ENCODE measurements at regions not wholly inside any gene's neighbourhood (a gene's known extent, or its start where the extent isn't known, plus 50 kb on each side); places are given as distances from the start of the nearest gene placed in this dataset.

- Histone ChIP-seq H3K36me3 (ENCODE audit: insufficient read depth, low read length) (no peaks in the 10 kb centered on the region), H3K4me3 (ENCODE audit: low read length, poor library complexity, severe bottlenecking) (no peak overlapping the region), H2AFZ (ENCODE audit: low read length) (no peak overlapping the region), H3K79me2 (ENCODE audit: insufficient read depth, low read length) (no peaks in the 10 kb centered on the region), H3F3A (ENCODE audit: low read depth) (no peaks in the 10 kb centered on the region), H3K4me1 (ENCODE audit: insufficient read depth, low read length, poor library complexity, severe bottlenecking) (peaks cover 56% of the 10 kb centered on the region), H4K20me1 (ENCODE audit: insufficient read depth, low read length, poor library complexity, severe bottlenecking) (no peaks in the 10 kb centered on the region), H3K9me3 (ENCODE audit: insufficient read depth, low read depth, low read length) (0 out of 2 replicates have a peak, but pooled peaks cover 5% of the 10 kb centered on the region), H3K9ac (ENCODE audit: low read depth, low read length, poor library complexity, severe bottlenecking) (no peak overlapping the region), H3K4me2 (ENCODE audit: low read depth, low read length, poor library complexity, severe bottlenecking) (no peak overlapping the region), H3K27me3 (ENCODE audit: insufficient read depth, low read length, poor library complexity, severe bottlenecking) (no peaks in the 10 kb centered on the region), H3K9me2 (replicated peaks; ENCODE audit: low read depth, low read length) (no peaks in the 10 kb centered on the region)
- TF ChIP-seq CTCF (conservative IDR thresholded peaks at IDR 0.05; ENCODE audit: low read length), result no peak
- TF ChIP-seq EZH2phosphoT487 (IDR thresholded peaks at IDR 0.05; ENCODE audit: borderline replicate concordance), result no peak
Observed at GRCh38 chr5:142474431-142475094, 149.7 kb upstream of the SPRY4 start.

- Histone ChIP-seq H3K4me2 (ENCODE audit: low read depth, low read length, poor library complexity, severe bottlenecking) (peak overlapping the region; percentile 56), H4K20me1 (ENCODE audit: insufficient read depth, low read length, poor library complexity, severe bottlenecking) (no peaks in the 10 kb centered on the region), H3K4me3 (ENCODE audit: low read length, poor library complexity, severe bottlenecking) (no peak overlapping the region), H3K9me2 (replicated peaks; ENCODE audit: low read depth, low read length) (no peaks in the 10 kb centered on the region), H3K79me2 (ENCODE audit: insufficient read depth, low read length) (no peaks in the 10 kb centered on the region), H3K9ac (ENCODE audit: low read depth, low read length, poor library complexity, severe bottlenecking) (peak overlapping the region; percentile 41), H2AFZ (ENCODE audit: low read length) (no peak overlapping the region), H3K4me1 (ENCODE audit: insufficient read depth, low read length, poor library complexity, severe bottlenecking) (peaks cover 52% of the 10 kb centered on the region), H3K27me3 (ENCODE audit: insufficient read depth, low read length, poor library complexity, severe bottlenecking) (no peaks in the 10 kb centered on the region), H3K9me3 (ENCODE audit: insufficient read depth, low read depth, low read length) (no peaks in the 10 kb centered on the region), H3K36me3 (ENCODE audit: insufficient read depth, low read length) (no peaks in the 10 kb centered on the region), H3F3A (ENCODE audit: low read depth) (no peaks in the 10 kb centered on the region)
- TF ChIP-seq EZH2phosphoT487 (IDR thresholded peaks at IDR 0.05; ENCODE audit: borderline replicate concordance) (no peak), CTCF (conservative IDR thresholded peaks at IDR 0.05; ENCODE audit: low read length) (no peak)
Observed at GRCh38 chr5:142473038-142473437, 148.2 kb upstream of the SPRY4 start.

GRCh38 chr5:142472306-142472951 lies 147.6 kb upstream of the SPRY4 start:
- Histone ChIP-seq H3K4me2 (ENCODE audit: low read depth, low read length, poor library complexity, severe bottlenecking) (peak overlapping the region; percentile 56), H3K79me2 (ENCODE audit: insufficient read depth, low read length) (no peaks in the 10 kb centered on the region), H3K9ac (ENCODE audit: low read depth, low read length, poor library complexity, severe bottlenecking) (peak overlapping the region; percentile 41), H3K9me3 (ENCODE audit: insufficient read depth, low read depth, low read length) (no peaks in the 10 kb centered on the region), H2AFZ (ENCODE audit: low read length) (no peak overlapping the region), H3K4me1 (ENCODE audit: insufficient read depth, low read length, poor library complexity, severe bottlenecking) (peaks cover 50% of the 10 kb centered on the region), H3F3A (ENCODE audit: low read depth) (no peaks in the 10 kb centered on the region), H3K9me2 (replicated peaks; ENCODE audit: low read depth, low read length) (no peaks in the 10 kb centered on the region), H3K36me3 (ENCODE audit: insufficient read depth, low read length) (no peaks in the 10 kb centered on the region), H3K4me3 (ENCODE audit: low read length, poor library complexity, severe bottlenecking) (peak overlapping the region; percentile 18), H4K20me1 (ENCODE audit: insufficient read depth, low read length, poor library complexity, severe bottlenecking) (no peaks in the 10 kb centered on the region), H3K27me3 (ENCODE audit: insufficient read depth, low read length, poor library complexity, severe bottlenecking) (no peaks in the 10 kb centered on the region)
- TF ChIP-seq CTCF (conservative IDR thresholded peaks at IDR 0.05; ENCODE audit: low read length), result no peak
- no peak for TF ChIP-seq EZH2phosphoT487 (IDR thresholded peaks at IDR 0.05; ENCODE audit: borderline replicate concordance)

All from Loucy (cell line).